Stimulated activated CD8-positive, alpha-beta memory T cell treated with anti-CD3 and anti-CD28 coated beads, Interleukin-7, amount 100 ng/mL, for 48 hours (primary cell): ENCODE measurements at regions not wholly inside any gene's neighbourhood (a gene's known extent, or its start where the extent isn't known, plus 50 kb on each side); places are given as distances from the start of the nearest gene placed in this dataset.
"Not testable (repeated sequence)": the region's sequence is repeated elsewhere in the genome, so short reads cannot be mapped to it uniquely, and the experiment has no call there.

Experiments
- DNase-seq, 2 donors: peaks; one replicate each; pipeline ENCODE4 v3.0.0-alpha.2; 2020; ENCODE audit warnings: low read depth in 1 of 2; ENCODE audit errors: extremely low read depth in 1 of 2

GRCh38 chr21:19198801-19199200 is 795.2 kb upstream of the TMPRSS15 start:
- DNase-seq, result no peak

GRCh38 chr21:19218163-19218562 is 814.6 kb upstream of the TMPRSS15 start:
- DNase-seq, result no peak

GRCh38 chr21:19224090-19224489 is 820.5 kb upstream of the TMPRSS15 start:
- DNase-seq, result no peak

GRCh38 chr21:19228226-19228625 is 824.6 kb upstream of the TMPRSS15 start:
- no peak for DNase-seq

GRCh38 chr21:19233841-19234240 is 830.3 kb upstream of the TMPRSS15 start:
- not testable (repeated sequence) for DNase-seq

GRCh38 chr21:19236209-19236608 is 832.6 kb upstream of the TMPRSS15 start:
- DNase-seq, result no peak

GRCh38 chr21:19237608-19238007 is 834.0 kb upstream of the TMPRSS15 start:
- DNase-seq, result no peak

GRCh38 chr21:19239696-19240095 is 836.1 kb upstream of the TMPRSS15 start:
- no peak for DNase-seq

GRCh38 chr21:19244502-19245187 is 841.1 kb upstream of the TMPRSS15 start:
- no peak for DNase-seq

GRCh38 chr21:19245188-19245580 is 841.6 kb upstream of the TMPRSS15 start:
- no peak for DNase-seq

GRCh38 chr21:19246018-19246417 is 842.4 kb upstream of the TMPRSS15 start:
- no peak for DNase-seq

GRCh38 chr21:19256934-19257660 is 853.5 kb upstream of the TMPRSS15 start:
- no peak for DNase-seq

- no peak for DNase-seq
Measured at GRCh38 chr21:19261731-19262376, 858.3 kb upstream of the TMPRSS15 start.

- no peak for DNase-seq
Measured at GRCh38 chr21:19266636-19267035, 863.1 kb upstream of the TMPRSS15 start.

GRCh38 chr21:19268686-19269085 is 865.1 kb upstream of the TMPRSS15 start:
- DNase-seq, result no peak

GRCh38 chr21:19275065-19275464 is 871.5 kb upstream of the TMPRSS15 start:
- DNase-seq, result no peak

GRCh38 chr21:19276665-19277064 is 873.1 kb upstream of the TMPRSS15 start:
- DNase-seq, result no peak

GRCh38 chr21:19286876-19287275 is 883.3 kb upstream of the TMPRSS15 start:
- DNase-seq, result no peak

GRCh38 chr21:19290328-19290727 is 886.7 kb upstream of the TMPRSS15 start:
- DNase-seq, result no peak

- no peak for DNase-seq
Measured at GRCh38 chr21:19320291-19320690, 916.7 kb upstream of the TMPRSS15 start.

GRCh38 chr21:19321688-19322087 is 918.1 kb upstream of the TMPRSS15 start:
- no peak for DNase-seq

GRCh38 chr21:19322360-19322759 is 918.8 kb upstream of the TMPRSS15 start:
- no peak for DNase-seq
